Mucosa of descending colon (tissue), 3 donors: ENCODE measurements at regions not wholly inside any gene's neighbourhood (a gene's known extent, or its start where the extent isn't known, plus 50 kb on each side); places are given as distances from the start of the nearest gene placed in this dataset.
A peak's percentile ranks its signal among the peaks of the same experiment; 100 is the strongest.

ENCODE experiments used
- ATAC-seq: fragments of 200-7000 bp; cut with Tn5 transposase; one replicate; pipeline ENCODE4 v1.9.1; 2020; ENCODE audit warnings: mild to moderate bottlenecking, moderate library complexity
- DNase-seq, 3 donors: peaks; one replicate each; pipeline ENCODE4 v3.0.0-alpha.2; 2020
- H3K36me3 ChIP-seq: fragments of 200-600 bp; one replicate; pipeline ENCODE4 v1.8.0; 2021; ENCODE audit warnings: low read depth, mild to moderate bottlenecking
- H3K4me1 ChIP-seq: fragments of 200-600 bp; one replicate; pipeline ENCODE4 v1.8.0; 2021; ENCODE audit warnings: low read depth, mild to moderate bottlenecking
- H3K4me3 ChIP-seq: fragments of 200-600 bp; one replicate; pipeline ENCODE4 v1.8.0; 2021; ENCODE audit warnings: mild to moderate bottlenecking
- H3K9me3 ChIP-seq: fragments of 200-600 bp; one replicate; pipeline ENCODE4 v1.8.0; 2021; ENCODE audit warnings: mild to moderate bottlenecking
- intact Hi-C, 2 donors: fragments of 100-400 bp; cut with DNase I in 1 of 2; cut with micrococcal nuclease in 1 of 2; formaldehyde crosslinking; loops; one replicate each; pipeline versions ENCODE4 v1.11.0 to v1.11.1; 2022; cut with DNase I, micrococcal nuclease
- TF ChIP-seq, protein P1 (sequence below): fragments of 200-600 bp; IDR thresholded peaks from one replicate; pipeline ENCODE4 v1.8.0; 2022; ENCODE audit warnings: antibody characterized with exemption, mild to moderate bottlenecking
- donor health status: DM: no; HTN: no; CAD: no; lungs with moderate emphysema.
- donor health status: DM: no; HTN: no; CAD: no.
- donor health status: DM: no; HTN: yes; CAD: no.

DNA sequence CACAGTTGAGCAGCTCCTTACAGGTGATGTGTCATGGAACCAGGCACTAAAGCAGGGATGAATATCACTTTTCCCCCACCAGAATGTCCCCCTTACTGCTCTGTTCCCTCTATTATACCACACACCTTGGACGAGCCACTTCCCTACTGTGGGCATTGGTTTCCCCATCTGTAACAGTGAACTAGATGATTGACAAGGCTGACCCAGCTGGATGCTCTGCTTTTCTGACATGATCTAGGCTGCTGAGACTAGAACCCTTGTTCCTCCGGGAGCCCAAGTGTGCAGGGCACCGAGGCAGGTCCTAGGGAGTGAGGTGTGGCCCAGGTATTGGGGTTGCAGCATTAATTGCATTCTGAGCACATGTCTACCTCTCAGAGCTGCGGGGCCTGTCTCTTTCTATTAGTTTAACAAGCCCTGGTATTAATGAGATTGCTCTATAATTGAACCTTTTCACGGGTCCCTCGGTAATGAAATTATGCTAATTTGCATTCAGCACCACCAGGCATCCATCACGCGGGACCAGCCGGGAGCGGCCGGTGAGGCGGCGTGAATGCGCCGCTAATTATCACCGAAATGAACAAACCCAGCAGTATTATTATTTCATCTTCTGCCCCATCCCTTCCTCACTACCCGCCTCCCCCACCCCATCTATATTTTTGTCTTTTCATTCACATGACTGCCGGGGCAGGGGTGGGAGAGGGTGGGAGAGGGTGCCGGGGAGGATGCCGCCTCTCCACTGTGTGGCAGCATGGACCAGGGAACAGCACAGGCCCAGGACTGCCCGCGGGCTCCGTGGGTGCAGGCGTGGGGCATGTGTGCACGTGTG lies 121.1 kb downstream of the CYLD start:
- ATAC-seq (no peak), DNase-seq (no peak)
- H3K9me3 ChIP-seq, result no peaks in the 10 kb centered on the region
- no peaks in the 10 kb centered on the region for H3K4me1 ChIP-seq
- no peaks in the 10 kb centered on the region for H3K36me3 ChIP-seq
- no peak overlapping the region for H3K4me3 ChIP-seq
- TF ChIP-seq, protein P1, sequence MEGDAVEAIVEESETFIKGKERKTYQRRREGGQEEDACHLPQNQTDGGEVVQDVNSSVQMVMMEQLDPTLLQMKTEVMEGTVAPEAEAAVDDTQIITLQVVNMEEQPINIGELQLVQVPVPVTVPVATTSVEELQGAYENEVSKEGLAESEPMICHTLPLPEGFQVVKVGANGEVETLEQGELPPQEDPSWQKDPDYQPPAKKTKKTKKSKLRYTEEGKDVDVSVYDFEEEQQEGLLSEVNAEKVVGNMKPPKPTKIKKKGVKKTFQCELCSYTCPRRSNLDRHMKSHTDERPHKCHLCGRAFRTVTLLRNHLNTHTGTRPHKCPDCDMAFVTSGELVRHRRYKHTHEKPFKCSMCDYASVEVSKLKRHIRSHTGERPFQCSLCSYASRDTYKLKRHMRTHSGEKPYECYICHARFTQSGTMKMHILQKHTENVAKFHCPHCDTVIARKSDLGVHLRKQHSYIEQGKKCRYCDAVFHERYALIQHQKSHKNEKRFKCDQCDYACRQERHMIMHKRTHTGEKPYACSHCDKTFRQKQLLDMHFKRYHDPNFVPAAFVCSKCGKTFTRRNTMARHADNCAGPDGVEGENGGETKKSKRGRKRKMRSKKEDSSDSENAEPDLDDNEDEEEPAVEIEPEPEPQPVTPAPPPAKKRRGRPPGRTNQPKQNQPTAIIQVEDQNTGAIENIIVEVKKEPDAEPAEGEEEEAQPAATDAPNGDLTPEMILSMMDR, result no peak
- intact Hi-C loops, result no loop called here

GRCh38 chr16:50861970-50862411 lies 120.1 kb downstream of the CYLD start:
- DNase-seq (no peak), ATAC-seq (no peak)
- H3K9me3 ChIP-seq, result no peaks in the 10 kb centered on the region
- TF ChIP-seq, protein P1, result no peak
- no peak overlapping the region for H3K4me3 ChIP-seq
- H3K36me3 ChIP-seq, result no peaks in the 10 kb centered on the region
- intact Hi-C loops, result no loop called here
- no peaks in the 10 kb centered on the region for H3K4me1 ChIP-seq

- Histone ChIP-seq H3K4me1 (no peaks in the 10 kb centered on the region), H3K9me3 (no peaks in the 10 kb centered on the region), H3K36me3 (no peaks in the 10 kb centered on the region), H3K4me3 (no peak overlapping the region)
- ATAC-seq, result no peak
- intact Hi-C loops, result no loop called here
- TF ChIP-seq, protein P1, result no peak
- DNase-seq, result no peak
Measured at GRCh38 chr16:50861451-50861850, 119.6 kb downstream of the CYLD start.

- no peaks in the 10 kb centered on the region for H3K4me1 ChIP-seq
- TF ChIP-seq, protein P1, result no peak
- H3K36me3 ChIP-seq, result no peaks in the 10 kb centered on the region
- DNase-seq, result peak in 2 of 3 donors; percentile 20 to 46
- peak; percentile 77 for ATAC-seq
- intact Hi-C loops, result no loop called here
- H3K9me3 ChIP-seq, result no peaks in the 10 kb centered on the region
- H3K4me3 ChIP-seq, result no peak overlapping the region
Measured at GRCh38 chr16:50859628-50860360, 117.9 kb downstream of the CYLD start.

GRCh38 chr16:50858877-50859627 lies 117.2 kb downstream of the CYLD start:
- ATAC-seq (no peak), DNase-seq (no peak)
- no peaks in the 10 kb centered on the region for H3K9me3 ChIP-seq
- H3K4me1 ChIP-seq, result no peaks in the 10 kb centered on the region
- H3K4me3 ChIP-seq, result no peak overlapping the region
- H3K36me3 ChIP-seq, result no peaks in the 10 kb centered on the region
- intact Hi-C loops, result no loop called here
- TF ChIP-seq, protein P1, result no peak
